HepG2 (cell line): ENCODE measurements at regions not wholly inside any gene's neighbourhood (a gene's known extent, or its start where the extent isn't known, plus 50 kb on each side); places are given as distances from the start of the nearest gene placed in this dataset.

Experiments used
- ATAC-seq: fragments of 200-7000 bp; cut with Tn5 transposase; 3 replicates; pipeline ENCODE4 v1.9.1; 2020; ENCODE audit warnings: mild to moderate bottlenecking, moderate library complexity
- BruUV-seq: library from RNA; stranded (reverse); fragments of 400-500 nt; replicated peaks from 2 replicates; lab custom pipeline; 2021; lab: Mats Ljungman, UMichigan
- CTCF ChIA-PET: fragments of 300-600 bp; formaldehyde crosslinking; extraction: SDS; loops from one replicate; lab custom pipeline; 2021; ENCODE audit warnings: low total read pairs, inconsistent platforms, low intra/inter-chr PET ratio; lab: Yijun Ruan, JAX
- POLR2A ChIA-PET: fragments of 350-600 bp; sonication (Branson Sonifier 250); formaldehyde crosslinking; loops from one replicate; lab custom pipeline; 2020; ENCODE audit warnings: antibody characterized with exemption, inconsistent platforms; lab: Yijun Ruan, JAX
- DNase-seq: peaks from one replicate; pipeline ENCODE4 v3.0.0-alpha.2; 2015; ENCODE audit warnings: low spot score
- FAIRE-seq: peaks from 3 replicates; lab custom pipeline; 2011; peaks lifted over from hg19 to GRCh38; lab: Jason Lieb, UNC
- H2AFZ ChIP-seq: one replicate; pipeline ENCODE4 v1.6.1; 2011; ENCODE audit warnings: low read length, inconsistent platforms
- H3K27ac ChIP-seq: fragments of 300-600 bp; 3 replicates; pipeline ENCODE4 v1.8.0; 2011; ENCODE audit warnings: mixed run types, mild to moderate bottlenecking, mixed read lengths, low read length, inconsistent platforms; ENCODE audit not compliant: insufficient read depth; ENCODE audit errors: extremely low read length
- H3K27me3 ChIP-seq, 2 experiments: fragments of 200-600 bp in 1 of 2; 2 replicates in 1 of 2; 3 replicates in 1 of 2; pipeline versions ENCODE4 v1.6.0 to v1.8.0; 2011; ENCODE audit warnings: low read length in 2 of 2, mild to moderate bottlenecking in 2 of 2, moderate library complexity in 2 of 2, inconsistent platforms in 1 of 2; ENCODE audit not compliant: insufficient read depth in 2 of 2, control insufficient read depth in 1 of 2
- H3K36me3 ChIP-seq, 2 experiments: fragments of 200-600 bp in 1 of 2; replicated peaks in 1 of 2; 2 replicates in 1 of 2; 3 replicates in 1 of 2; pipeline versions ENCODE4 v1.5.1 to v1.8.0; 2011; ENCODE audit warnings: low read length in 2 of 2, inconsistent platforms in 1 of 2; ENCODE audit not compliant: insufficient read depth in 2 of 2, control insufficient read depth in 1 of 2
- H3K4me1 ChIP-seq: 2 replicates; pipeline ENCODE4 v1.5.1; 2012; ENCODE audit warnings: low read length, inconsistent platforms; ENCODE audit not compliant: insufficient read depth
- H3K4me2 ChIP-seq: 2 replicates; pipeline ENCODE4 v1.6.0; 2011; ENCODE audit warnings: low read depth, low read length, inconsistent platforms
- H3K4me3 ChIP-seq, 3 experiments: fragments of 200-600 bp in 1 of 3; sonication (generic), shearing (Covaris generic) in 1 of 3; replicated peaks in 1 of 3; 2 replicates each; pipeline ENCODE4 v1.5.1; 2011 to 2016; ENCODE audit warnings: low read length in 3 of 3, inconsistent platforms in 2 of 3, low read depth in 2 of 3, mild to moderate bottlenecking in 2 of 3, control low read depth in 1 of 3, mixed read lengths in 1 of 3; ENCODE audit not compliant: insufficient read depth in 1 of 3
- H3K79me2 ChIP-seq: one replicate; pipeline ENCODE4 v1.6.1; 2011; ENCODE audit warnings: low read length, inconsistent platforms; ENCODE audit not compliant: insufficient read depth
- H3K9ac ChIP-seq: 2 replicates; pipeline ENCODE4 v1.6.0; 2011; ENCODE audit warnings: mild to moderate bottlenecking, low read depth, low read length, inconsistent platforms; ENCODE audit not compliant: insufficient read depth
- H3K9me3 ChIP-seq: 2 replicates; pipeline ENCODE4 v1.5.1; 2012; ENCODE audit warnings: mild to moderate bottlenecking, low read length
- H4K20me1 ChIP-seq: 2 replicates; pipeline ENCODE4 v1.6.0; 2011; ENCODE audit warnings: inconsistent platforms, mild to moderate bottlenecking, low read length, moderate library complexity; ENCODE audit not compliant: insufficient read depth
- DNMT1 ChIP-seq: sonication (generic); formaldehyde crosslinking; IDR thresholded peaks from 2 replicates; pipeline ENCODE4 v1.5.1; 2020; ENCODE audit warnings: mild to moderate bottlenecking, missing genetic modification reagents
- ELF3 ChIP-seq: IDR thresholded peaks from 2 replicates; pipeline ENCODE4 v1.6.1; 2016; ENCODE audit warnings: missing genetic modification reagents, missing compliant biosample characterization
- JARID2 ChIP-seq: sonication (generic); formaldehyde crosslinking; IDR thresholded peaks from 2 replicates; pipeline ENCODE4 v1.8.1; 2023; ENCODE audit warnings: missing genetic modification reagents, inconsistent platforms; ENCODE audit not compliant: insufficient replicate concordance
- KDM2A ChIP-seq: sonication (generic); formaldehyde crosslinking; IDR thresholded peaks from 2 replicates; pipeline ENCODE4 v1.4.0; 2020; ENCODE audit warnings: low read depth, missing genetic modification reagents, borderline replicate concordance
- NR2F2 ChIP-seq: IDR thresholded peaks from 2 replicates; pipeline ENCODE4 v1.6.1; 2012; ENCODE audit warnings: low read depth, inconsistent platforms, borderline replicate concordance
- SOX5 ChIP-seq: IDR thresholded peaks from 2 replicates; pipeline ENCODE4 v1.6.1; 2016; ENCODE audit warnings: borderline replicate concordance
- TAF15 ChIP-seq: fragments of 200-400 bp; formaldehyde crosslinking; IDR thresholded peaks from one replicate; pipeline ENCODE4 v1.6.1; 2018; ENCODE audit warnings: mild to moderate bottlenecking, low read depth, low read length; ENCODE audit not compliant: poor library complexity, severe bottlenecking
- TOE1 ChIP-seq: sonication (generic); formaldehyde crosslinking; IDR thresholded peaks from 2 replicates; pipeline ENCODE4 v1.4.0; 2020; ENCODE audit warnings: mild to moderate bottlenecking, missing genetic modification reagents
- TOPORS ChIP-seq: sonication (generic); formaldehyde crosslinking; IDR thresholded peaks from 2 replicates; pipeline ENCODE4 v1.8.0; 2023; ENCODE audit warnings: mild to moderate bottlenecking, missing genetic modification reagents
- ZNF260 ChIP-seq: sonication (generic); formaldehyde crosslinking; IDR thresholded peaks from 2 replicates; pipeline ENCODE4 v1.4.0; 2020; ENCODE audit warnings: missing genetic modification reagents, low read depth, mild to moderate bottlenecking, borderline replicate concordance
- ZNF329 ChIP-seq: sonication (generic); formaldehyde crosslinking; IDR thresholded peaks from 2 replicates; pipeline ENCODE4 v1.9.0; 2021; ENCODE audit warnings: low read depth, mild to moderate bottlenecking, missing genetic modification reagents
- ZNF512B ChIP-seq: sonication (generic); formaldehyde crosslinking; IDR thresholded peaks from 2 replicates; pipeline ENCODE4 v1.5.1; 2020; ENCODE audit warnings: missing genetic modification reagents, mild to moderate bottlenecking, borderline replicate concordance
- WGBS: methylation state at CpG from one replicate; pipeline ENCODE4 v1.1.6; 2017; ENCODE audit warnings: low lambda C conversion rate; 5-methylcytosine and 5-hydroxymethylcytosine counted together
- in situ Hi-C: cut with HindIII; loops from 2 replicates; pipeline ENCODE4 v1.10.0; 2017; ENCODE audit warnings: low pct_unique_long_range_greater_than_20kb; ENCODE audit not compliant: extremely low pct_ligation_motif_present
- intact Hi-C: fragments of 100-400 bp; cut with micrococcal nuclease; formaldehyde crosslinking; loops from one replicate; pipeline ENCODE4 v1.10.0; 2022; ENCODE audit not compliant: unreplicated experiment
- TF ChIP-seq, protein P1 (sequence below): sonication (generic); formaldehyde crosslinking; IDR thresholded peaks from 2 replicates; pipeline ENCODE4 v1.4.0; 2020; ENCODE audit warnings: missing genetic modification reagents
- TF ChIP-seq, protein P2 (sequence below): sonication (generic); formaldehyde crosslinking; IDR thresholded peaks from 2 replicates; pipeline ENCODE4 v1.8.1; 2023; ENCODE audit warnings: mild to moderate bottlenecking, missing genetic modification reagents

GRCh38 chr2:145047554-145047953, 527.6 kb upstream of the ZEB2 start:
- no peaks in the 10 kb centered on the region for H4K20me1 ChIP-seq
- no TSS peak for BruUV-seq
- no peaks in the 10 kb centered on the region for H3K79me2 ChIP-seq
- DNase-seq = no peak
- TF ChIP-seq ELF3 (CRISPR knock-in tag) = no peak
- no peak for TF ChIP-seq TOPORS (CRISPR knock-in tag)
- TF ChIP-seq JARID2 (CRISPR knock-in tag) = no peak
- no peak for TF ChIP-seq SOX5 (CRISPR knock-in tag)
- TF ChIP-seq ZNF512B (CRISPR knock-in tag) = no peak
- POLR2A ChIA-PET = no interaction called here
- H3K27ac ChIP-seq = no peak overlapping the region
- no peak overlapping the region for H2AFZ ChIP-seq
- FAIRE-seq = no peak
- 0% methylated on average over 1 of the region's 1 CpG for WGBS
- H3K9me3 ChIP-seq = no peaks in the 10 kb centered on the region
- H3K4me3 ChIP-seq = no peak overlapping the region
- ATAC-seq = no peak
- no peak overlapping the region for H3K4me2 ChIP-seq
- H3K9ac ChIP-seq = no peak overlapping the region
- intact Hi-C loops (no loop called here), in situ Hi-C loops (no loop called here)
- no peaks in the 10 kb centered on the region for H3K27me3 ChIP-seq
- CTCF ChIA-PET = no interaction called here
- no peaks in the 10 kb centered on the region for H3K36me3 ChIP-seq
- no peaks in the 10 kb centered on the region for H3K4me1 ChIP-seq

GRCh38 chr2:145044491-145044890, 524.6 kb upstream of the ZEB2 start:
- no peak overlapping the region for H3K27ac ChIP-seq
- FAIRE-seq = no peak
- POLR2A ChIA-PET = no interaction called here
- TF ChIP-seq NR2F2 = no peak
- TF ChIP-seq, protein P1, sequence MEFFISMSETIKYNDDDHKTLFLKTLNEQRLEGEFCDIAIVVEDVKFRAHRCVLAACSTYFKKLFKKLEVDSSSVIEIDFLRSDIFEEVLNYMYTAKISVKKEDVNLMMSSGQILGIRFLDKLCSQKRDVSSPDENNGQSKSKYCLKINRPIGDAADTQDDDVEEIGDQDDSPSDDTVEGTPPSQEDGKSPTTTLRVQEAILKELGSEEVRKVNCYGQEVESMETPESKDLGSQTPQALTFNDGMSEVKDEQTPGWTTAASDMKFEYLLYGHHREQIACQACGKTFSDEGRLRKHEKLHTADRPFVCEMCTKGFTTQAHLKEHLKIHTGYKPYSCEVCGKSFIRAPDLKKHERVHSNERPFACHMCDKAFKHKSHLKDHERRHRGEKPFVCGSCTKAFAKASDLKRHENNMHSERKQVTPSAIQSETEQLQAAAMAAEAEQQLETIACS (CRISPR knock-in tag) = no peak
- TF ChIP-seq, protein P2, sequence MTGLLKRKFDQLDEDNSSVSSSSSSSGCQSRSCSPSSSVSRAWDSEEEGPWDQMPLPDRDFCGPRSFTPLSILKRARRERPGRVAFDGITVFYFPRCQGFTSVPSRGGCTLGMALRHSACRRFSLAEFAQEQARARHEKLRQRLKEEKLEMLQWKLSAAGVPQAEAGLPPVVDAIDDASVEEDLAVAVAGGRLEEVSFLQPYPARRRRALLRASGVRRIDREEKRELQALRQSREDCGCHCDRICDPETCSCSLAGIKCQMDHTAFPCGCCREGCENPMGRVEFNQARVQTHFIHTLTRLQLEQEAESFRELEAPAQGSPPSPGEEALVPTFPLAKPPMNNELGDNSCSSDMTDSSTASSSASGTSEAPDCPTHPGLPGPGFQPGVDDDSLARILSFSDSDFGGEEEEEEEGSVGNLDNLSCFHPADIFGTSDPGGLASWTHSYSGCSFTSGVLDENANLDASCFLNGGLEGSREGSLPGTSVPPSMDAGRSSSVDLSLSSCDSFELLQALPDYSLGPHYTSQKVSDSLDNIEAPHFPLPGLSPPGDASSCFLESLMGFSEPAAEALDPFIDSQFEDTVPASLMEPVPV (CRISPR knock-in tag) = no peak
- no peak for TF ChIP-seq KDM2A (CRISPR knock-in tag)
- TF ChIP-seq ZNF329 (CRISPR knock-in tag) = no peak
- TF ChIP-seq ZNF260 (CRISPR knock-in tag) = no peak
- no peak for TF ChIP-seq TAF15
- no peak for TF ChIP-seq TOE1 (CRISPR knock-in tag)
- no peak for TF ChIP-seq DNMT1 (CRISPR knock-in tag)

More at GRCh38 chr2:145044491-145044890, 524.6 kb upstream of the ZEB2 start:
- no peak overlapping the region for H3K4me2 ChIP-seq
- in situ Hi-C loops = no loop called here
- no peak overlapping the region for H2AFZ ChIP-seq
- H3K79me2 ChIP-seq = no peaks in the 10 kb centered on the region
- H3K9ac ChIP-seq = no peak overlapping the region
- ATAC-seq = no peak
- H3K4me3 ChIP-seq = no peak overlapping the region
- BruUV-seq = no TSS peak
- H3K27me3 ChIP-seq = no peaks in the 10 kb centered on the region
- CTCF ChIA-PET = no interaction called here
- H3K36me3 ChIP-seq = no peaks in the 10 kb centered on the region
- H4K20me1 ChIP-seq = no peaks in the 10 kb centered on the region
- H3K4me1 ChIP-seq = no peaks in the 10 kb centered on the region
- intact Hi-C loops = no loop called here
- H3K9me3 ChIP-seq = no peaks in the 10 kb centered on the region
- DNase-seq = no peak
